ENCODE measurements at regions not wholly inside any gene's neighbourhood (a gene's known extent, or its start where the extent isn't known, plus 50 kb on each side); places are given as distances from the start of the nearest gene placed in this dataset.
"Not testable (repeated sequence)": the region's sequence is repeated elsewhere in the genome, so short reads cannot be mapped to it uniquely, and the experiment has no call there.

DNA sequence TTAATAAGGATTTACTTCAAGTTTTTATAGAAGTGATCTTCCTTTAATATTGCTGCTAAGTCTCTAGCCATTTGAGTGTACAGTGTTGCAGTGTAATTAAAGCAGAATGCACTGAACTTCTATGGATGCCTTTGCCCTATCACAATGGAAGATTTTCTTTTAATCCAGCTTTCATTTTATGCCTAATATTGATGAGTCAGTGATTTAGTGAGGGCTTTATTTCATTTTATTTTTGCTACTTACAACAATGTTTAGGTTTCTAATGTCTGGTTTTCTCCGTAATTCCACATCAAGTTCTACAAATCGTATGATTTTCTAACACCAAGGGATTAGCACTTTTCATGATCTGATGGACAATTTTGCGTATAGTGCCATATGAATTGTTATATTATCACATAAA is 504.1 kb downstream of the PCDH11X start:
- H3K4me3 ChIP-seq (ENCODE audit: low read depth, low read length, poor library complexity, severe bottlenecking) = no peak overlapping the region
- H3K27me3 ChIP-seq (replicated peaks; ENCODE audit: insufficient read depth, low read depth, low read length, poor library complexity) = no peaks in the 10 kb centered on the region
- no peaks in the 10 kb centered on the region for H3K4me1 ChIP-seq (ENCODE audit: insufficient read depth, low read length, poor library complexity, severe bottlenecking)
- BruUV-seq (replicated peaks) = no TSS peak
- CTCF ChIA-PET = no interaction called here
- no peak for DNase-seq (ENCODE audit: low spot score)
- POLR2A ChIA-PET (ENCODE audit: low non-redundant PET) = no interaction called here
- no peak overlapping the region for H3K27ac ChIP-seq (ENCODE audit: low read depth, low read length, poor library complexity, severe bottlenecking)
- H3K9me3 ChIP-seq (ENCODE audit: low read depth, low read length, poor library complexity, severe bottlenecking) = no peaks in the 10 kb centered on the region
- no peaks in the 10 kb centered on the region for H3K36me3 ChIP-seq (ENCODE audit: insufficient read depth, low read length, poor library complexity, severe bottlenecking)
- TF ChIP-seq EZH2 (IDR thresholded peaks at IDR 0.05; ENCODE audit: borderline replicate concordance, low read depth, low read length, poor library complexity, severe bottlenecking) = no peak
- TF ChIP-seq, protein P1, sequence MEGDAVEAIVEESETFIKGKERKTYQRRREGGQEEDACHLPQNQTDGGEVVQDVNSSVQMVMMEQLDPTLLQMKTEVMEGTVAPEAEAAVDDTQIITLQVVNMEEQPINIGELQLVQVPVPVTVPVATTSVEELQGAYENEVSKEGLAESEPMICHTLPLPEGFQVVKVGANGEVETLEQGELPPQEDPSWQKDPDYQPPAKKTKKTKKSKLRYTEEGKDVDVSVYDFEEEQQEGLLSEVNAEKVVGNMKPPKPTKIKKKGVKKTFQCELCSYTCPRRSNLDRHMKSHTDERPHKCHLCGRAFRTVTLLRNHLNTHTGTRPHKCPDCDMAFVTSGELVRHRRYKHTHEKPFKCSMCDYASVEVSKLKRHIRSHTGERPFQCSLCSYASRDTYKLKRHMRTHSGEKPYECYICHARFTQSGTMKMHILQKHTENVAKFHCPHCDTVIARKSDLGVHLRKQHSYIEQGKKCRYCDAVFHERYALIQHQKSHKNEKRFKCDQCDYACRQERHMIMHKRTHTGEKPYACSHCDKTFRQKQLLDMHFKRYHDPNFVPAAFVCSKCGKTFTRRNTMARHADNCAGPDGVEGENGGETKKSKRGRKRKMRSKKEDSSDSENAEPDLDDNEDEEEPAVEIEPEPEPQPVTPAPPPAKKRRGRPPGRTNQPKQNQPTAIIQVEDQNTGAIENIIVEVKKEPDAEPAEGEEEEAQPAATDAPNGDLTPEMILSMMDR (conservative IDR thresholded peaks at IDR 0.05; ENCODE audit: low read depth, low read length) = no peak
- intact Hi-C loops (cut with micrococcal nuclease; ENCODE audit: unreplicated experiment) = no loop called here

DNA sequence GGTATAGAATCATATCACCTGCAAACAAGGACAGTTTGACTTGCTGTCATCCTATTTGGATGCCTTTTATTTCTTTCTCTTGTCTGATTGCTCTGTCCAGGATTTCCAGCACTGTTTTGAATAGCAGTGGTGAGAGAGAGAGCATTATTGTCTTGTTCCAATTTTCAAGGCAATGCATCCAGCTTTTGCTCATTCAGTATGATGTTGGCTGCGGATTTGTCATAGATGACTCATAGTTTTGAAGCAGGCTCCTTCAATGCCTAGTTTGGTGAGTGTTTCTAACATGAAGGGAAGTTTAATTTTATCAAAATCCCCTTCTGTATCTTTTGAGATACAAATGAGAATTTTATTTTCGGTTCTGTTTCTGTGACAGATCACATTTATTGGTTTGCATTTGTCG is 518.9 kb downstream of the PCDH11X start:
- H3K27me3 ChIP-seq (replicated peaks; ENCODE audit: insufficient read depth, low read depth, low read length, poor library complexity); H3K4me1 ChIP-seq (ENCODE audit: insufficient read depth, low read length, poor library complexity, severe bottlenecking); CTCF ChIA-PET; H3K4me3 ChIP-seq (ENCODE audit: low read depth, low read length, poor library complexity, severe bottlenecking); H3K9me3 ChIP-seq (ENCODE audit: low read depth, low read length, poor library complexity, severe bottlenecking); POLR2A ChIA-PET (ENCODE audit: low non-redundant PET); BruUV-seq (replicated peaks); H3K27ac ChIP-seq (ENCODE audit: low read depth, low read length, poor library complexity, severe bottlenecking); H3K36me3 ChIP-seq (ENCODE audit: insufficient read depth, low read length, poor library complexity, severe bottlenecking); intact Hi-C loops (cut with micrococcal nuclease; ENCODE audit: unreplicated experiment); DNase-seq (ENCODE audit: low spot score): not testable (repeated sequence)

DNA sequence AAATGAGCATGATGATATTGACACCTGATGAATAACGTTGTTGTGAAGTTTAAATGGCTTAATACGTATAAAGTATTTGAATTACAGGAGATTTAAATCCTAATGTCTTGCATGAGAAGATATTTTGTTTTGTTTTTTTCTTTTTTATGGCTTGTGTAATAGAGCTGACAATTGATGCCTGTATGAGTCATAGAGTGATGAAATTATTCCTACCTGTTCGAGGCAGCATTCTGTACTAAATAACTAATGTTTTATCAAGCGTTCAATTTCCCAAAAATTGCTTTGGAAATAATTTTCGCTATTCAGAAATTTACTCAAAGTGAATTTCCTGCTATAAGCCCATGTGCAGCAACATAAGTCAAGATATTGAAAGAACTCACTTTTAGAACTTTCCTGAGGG is 554.0 kb downstream of the PCDH11X start:
- H3K27ac ChIP-seq (ENCODE audit: low read depth, low read length, poor library complexity, severe bottlenecking); CTCF ChIA-PET; H3K36me3 ChIP-seq (ENCODE audit: insufficient read depth, low read length, poor library complexity, severe bottlenecking); H3K4me3 ChIP-seq (ENCODE audit: low read depth, low read length, poor library complexity, severe bottlenecking); BruUV-seq (replicated peaks); H3K27me3 ChIP-seq (replicated peaks; ENCODE audit: insufficient read depth, low read depth, low read length, poor library complexity); H3K4me1 ChIP-seq (ENCODE audit: insufficient read depth, low read length, poor library complexity, severe bottlenecking); DNase-seq (ENCODE audit: low spot score); intact Hi-C loops (cut with micrococcal nuclease; ENCODE audit: unreplicated experiment); H3K9me3 ChIP-seq (ENCODE audit: low read depth, low read length, poor library complexity, severe bottlenecking); POLR2A ChIA-PET (ENCODE audit: low non-redundant PET): not testable (repeated sequence)

DNA sequence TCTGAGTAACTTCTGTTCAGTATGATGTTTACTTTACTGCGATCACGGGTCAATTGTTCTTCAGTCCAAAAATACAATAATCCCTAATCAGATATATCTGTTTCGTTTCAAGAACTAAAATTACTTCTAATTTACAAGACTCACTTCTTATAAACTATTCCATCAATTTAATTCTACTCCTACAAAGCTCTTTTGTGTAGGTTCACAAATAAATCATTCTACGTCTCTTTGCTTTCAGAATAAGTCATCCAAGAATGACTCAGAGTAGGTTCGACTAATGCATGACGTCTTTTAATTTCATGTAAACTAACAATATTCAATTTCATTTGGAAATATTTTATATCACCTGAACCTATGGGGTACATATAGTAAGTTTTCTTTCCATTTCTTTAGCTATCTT is 571.9 kb downstream of the PCDH11X start:
- CTCF ChIA-PET; BruUV-seq (replicated peaks): not testable (repeated sequence)

DNA sequence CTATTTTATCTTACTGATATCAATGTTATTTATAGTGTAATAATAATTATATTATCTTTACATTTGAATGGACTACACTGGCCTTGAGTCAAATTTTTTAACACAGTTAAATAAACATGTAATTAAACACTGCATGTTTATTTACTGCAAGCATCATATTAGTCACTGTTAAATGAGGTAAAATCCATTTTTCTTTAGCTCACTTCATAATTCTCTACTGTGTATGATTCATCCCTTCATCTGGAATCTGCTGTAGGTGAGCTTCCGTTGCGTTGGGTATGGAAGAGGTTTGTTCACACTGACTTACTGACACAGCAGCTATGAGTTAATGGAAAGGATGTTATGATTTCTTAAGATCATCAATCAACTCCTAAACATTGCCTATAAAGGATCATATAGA is 572.3 kb downstream of the PCDH11X start:
- TF ChIP-seq EZH2 (IDR thresholded peaks at IDR 0.05; ENCODE audit: borderline replicate concordance, low read depth, low read length, poor library complexity, severe bottlenecking) = no peak
- TF ChIP-seq, protein P1 (conservative IDR thresholded peaks at IDR 0.05; ENCODE audit: low read depth, low read length) = no peak
- CTCF ChIA-PET = no interaction called here

More for the DNA sequence above, 571.9 kb downstream of the PCDH11X start:
- H3K9me3 ChIP-seq (ENCODE audit: low read depth, low read length, poor library complexity, severe bottlenecking); H3K27ac ChIP-seq (ENCODE audit: low read depth, low read length, poor library complexity, severe bottlenecking); POLR2A ChIA-PET (ENCODE audit: low non-redundant PET); H3K36me3 ChIP-seq (ENCODE audit: insufficient read depth, low read length, poor library complexity, severe bottlenecking); H3K4me1 ChIP-seq (ENCODE audit: insufficient read depth, low read length, poor library complexity, severe bottlenecking); intact Hi-C loops (cut with micrococcal nuclease; ENCODE audit: unreplicated experiment); H3K27me3 ChIP-seq (replicated peaks; ENCODE audit: insufficient read depth, low read depth, low read length, poor library complexity); DNase-seq (ENCODE audit: low spot score); H3K4me3 ChIP-seq (ENCODE audit: low read depth, low read length, poor library complexity, severe bottlenecking): not testable (repeated sequence)

More for the DNA sequence above, 572.3 kb downstream of the PCDH11X start:
- H3K4me3 ChIP-seq (ENCODE audit: low read depth, low read length, poor library complexity, severe bottlenecking) = no peak overlapping the region
- POLR2A ChIA-PET (ENCODE audit: low non-redundant PET) = no interaction called here
- no peaks in the 10 kb centered on the region for H3K27me3 ChIP-seq (replicated peaks; ENCODE audit: insufficient read depth, low read depth, low read length, poor library complexity)
- no peak overlapping the region for H3K27ac ChIP-seq (ENCODE audit: low read depth, low read length, poor library complexity, severe bottlenecking)
- DNase-seq (ENCODE audit: low spot score) = no peak
- BruUV-seq (replicated peaks) = no TSS peak
- intact Hi-C loops (cut with micrococcal nuclease; ENCODE audit: unreplicated experiment) = no loop called here
- no peaks in the 10 kb centered on the region for H3K36me3 ChIP-seq (ENCODE audit: insufficient read depth, low read length, poor library complexity, severe bottlenecking)
- H3K9me3 ChIP-seq (ENCODE audit: low read depth, low read length, poor library complexity, severe bottlenecking) = no peaks in the 10 kb centered on the region
- no peaks in the 10 kb centered on the region for H3K4me1 ChIP-seq (ENCODE audit: insufficient read depth, low read length, poor library complexity, severe bottlenecking)

Data from A673 (cell line).